Stimulated activated CD4-positive, alpha-beta T cell treated with anti-CD3 and anti-CD28 coated beads, Interleukin-1b, Interleukin-23, amount 100 ng/mL, for 1 hour (primary cell): ENCODE measurements at regions not wholly inside any gene's neighbourhood (a gene's known extent, or its start where the extent isn't known, plus 50 kb on each side); places are given as distances from the start of the nearest gene placed in this dataset.

Experiments
- DNase-seq, 2 donors: peaks; one replicate each; pipeline ENCODE4 v3.0.0-alpha.2; 2020; ENCODE audit warnings: low read depth in 2 of 2

DNA sequence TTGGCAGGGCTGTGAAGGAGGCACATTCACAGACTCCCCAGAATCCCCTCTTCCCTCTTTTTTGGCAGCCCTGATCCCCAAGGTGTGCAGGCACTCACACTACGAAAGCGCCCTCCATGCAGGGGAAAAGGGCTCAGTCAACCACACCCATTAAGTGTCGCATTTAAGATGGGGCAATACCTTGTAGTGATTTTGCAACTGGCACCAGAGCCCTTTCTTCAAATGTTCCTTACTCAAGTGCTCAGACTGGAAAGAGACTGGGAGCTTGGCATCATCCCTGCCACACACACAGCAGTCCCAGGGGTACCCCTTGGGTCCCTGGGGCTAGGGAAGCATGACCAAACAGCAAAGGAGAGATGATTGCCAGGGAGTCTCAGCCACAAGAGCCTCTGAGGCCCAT is 190.1 kb downstream of the HAUS1 start:
- no peak for DNase-seq

DNA sequence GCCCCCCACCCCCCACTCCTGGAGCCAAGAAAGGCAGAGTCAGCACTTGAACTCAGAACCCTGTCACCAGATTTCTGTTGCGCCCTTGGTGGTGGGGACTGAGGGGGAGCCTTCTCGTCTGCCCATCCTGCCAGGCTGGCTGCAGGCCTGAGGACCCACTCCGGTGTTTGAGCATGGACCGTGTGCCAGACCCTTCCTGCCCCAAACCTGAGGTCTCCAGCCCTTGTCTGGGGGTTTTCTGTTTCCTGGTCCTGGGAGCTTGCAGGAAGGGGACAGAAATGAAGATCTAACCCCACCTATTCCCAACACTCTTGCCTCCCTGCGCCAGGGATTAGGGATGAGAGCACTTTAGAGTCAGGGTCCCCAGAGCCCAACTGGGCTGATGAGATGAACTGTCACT is 190.6 kb downstream of the HAUS1 start:
- DNase-seq: no peak

DNA sequence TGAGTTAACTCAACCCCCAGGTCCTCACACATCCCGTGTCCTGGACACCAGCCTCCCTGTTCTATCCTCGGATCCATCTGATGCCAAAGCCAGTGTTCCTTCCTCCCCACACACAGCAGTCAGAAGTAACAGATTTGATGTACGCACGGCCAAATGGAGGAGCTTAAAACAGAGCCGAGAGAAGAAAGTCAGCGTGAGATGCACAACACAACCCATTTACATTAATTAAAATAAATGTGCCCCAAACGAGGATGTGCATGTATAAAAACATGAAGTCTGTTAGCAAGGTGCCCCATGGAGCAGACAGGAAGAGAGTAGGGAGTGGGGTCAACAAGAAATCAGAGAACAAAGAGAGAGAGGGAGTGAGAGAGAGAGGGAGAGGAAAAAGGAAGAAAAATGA is 191.2 kb downstream of the HAUS1 start:
- no peak for DNase-seq

DNA sequence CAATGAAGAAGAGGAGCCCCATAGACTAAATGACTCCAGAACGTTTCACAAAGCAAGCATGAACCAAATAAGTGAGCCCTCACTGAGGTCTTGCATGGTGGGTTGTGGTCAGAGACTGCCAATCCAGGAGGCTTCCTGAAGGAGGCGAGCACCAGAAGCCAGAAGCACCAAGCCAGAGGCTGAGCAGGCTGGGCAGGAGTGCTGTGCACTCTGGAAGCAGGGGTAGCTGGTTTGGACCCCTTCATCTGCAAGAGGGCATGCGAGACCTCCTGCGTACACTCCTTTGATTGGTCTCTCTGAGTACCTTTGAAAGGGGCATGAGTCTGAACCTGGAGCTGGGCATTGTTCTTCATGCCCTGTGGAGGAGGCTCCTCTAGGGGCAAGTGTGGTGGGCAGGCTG is 192.5 kb downstream of the HAUS1 start:
- no peak for DNase-seq

DNA sequence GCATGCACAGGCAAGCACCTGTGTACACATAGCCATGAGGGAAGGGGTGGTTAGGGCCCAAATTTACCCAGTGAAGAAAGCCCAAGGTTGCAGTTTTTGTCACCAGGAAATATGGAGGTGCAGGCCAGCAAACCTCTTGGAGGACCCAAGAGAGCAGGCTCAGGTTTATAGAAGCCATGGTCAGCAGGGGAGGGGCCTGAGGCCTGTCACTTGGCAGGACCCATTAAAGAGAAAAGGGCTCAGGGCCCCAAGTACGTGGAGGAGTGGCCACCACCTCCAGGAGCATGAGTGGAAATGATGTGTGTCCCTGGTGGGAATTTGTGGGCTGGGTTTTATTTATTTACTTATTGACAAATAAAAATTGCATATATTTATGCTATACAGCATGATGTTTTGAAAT is 192.9 kb downstream of the HAUS1 start:
- no peak for DNase-seq

DNA sequence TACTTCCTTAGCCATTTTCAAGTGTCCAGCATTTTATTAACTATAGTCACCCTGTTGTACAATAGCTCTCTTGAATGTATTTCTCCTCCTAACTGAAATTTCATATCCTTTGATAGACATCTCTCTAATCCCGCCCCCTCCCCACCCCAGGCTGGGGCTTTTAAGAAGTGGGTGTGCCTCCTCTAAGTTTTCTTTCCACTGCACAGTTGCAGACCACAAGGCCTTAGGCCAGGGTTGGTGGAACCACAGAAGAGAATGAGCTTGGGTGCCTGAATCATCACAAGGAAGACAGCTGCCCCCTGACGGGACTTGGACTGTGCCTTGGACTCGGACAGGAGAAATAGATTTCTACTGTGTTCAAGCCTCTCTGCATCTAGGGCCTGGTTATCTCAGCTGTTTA is 193.4 kb downstream of the HAUS1 start:
- DNase-seq: no peak

DNA sequence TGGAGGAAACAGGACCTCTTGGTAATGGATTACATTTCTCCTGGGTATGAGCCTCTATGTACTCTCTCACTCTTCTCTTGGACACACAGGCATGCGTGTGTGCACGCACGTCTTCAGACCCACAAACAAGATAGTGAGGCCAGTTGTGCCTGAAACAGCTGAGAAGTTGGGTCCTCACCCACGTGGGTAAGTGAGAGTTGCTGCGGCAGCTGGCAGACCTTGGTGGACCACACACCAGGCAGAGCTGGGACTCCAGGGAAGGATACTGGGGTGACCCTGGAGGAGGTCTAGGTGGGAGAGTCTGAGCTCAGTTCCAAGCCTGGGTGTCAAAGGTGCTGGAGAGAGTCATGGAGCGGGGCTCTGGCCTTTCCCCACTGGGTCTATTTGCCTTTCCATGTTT is 194.3 kb downstream of the HAUS1 start:
- no peak for DNase-seq

DNA sequence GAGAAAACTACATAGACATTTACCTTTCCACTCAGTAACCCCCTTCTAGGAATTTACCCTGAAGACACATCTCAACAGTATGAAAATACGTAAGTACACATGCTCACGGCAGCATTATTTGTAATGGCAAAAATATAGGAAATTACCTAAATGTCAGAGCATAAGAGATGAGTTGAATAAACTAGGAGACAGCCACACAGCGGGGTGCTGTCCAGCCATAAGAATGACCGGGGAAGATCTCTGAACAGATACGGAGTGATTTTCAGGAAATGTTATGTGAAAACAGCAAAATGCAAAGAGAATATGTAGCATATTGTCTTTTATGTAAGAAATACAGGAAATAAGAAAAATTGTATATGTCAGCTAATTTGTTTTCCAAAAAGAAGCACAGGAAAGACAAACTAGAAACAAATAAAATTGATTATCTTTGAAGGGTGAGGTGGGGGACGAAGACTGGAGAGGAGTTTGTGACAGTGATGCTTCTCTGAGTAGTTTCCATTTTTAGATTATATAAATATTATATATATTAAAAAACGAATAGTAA is 195.4 kb downstream of the HAUS1 start:
- no peak for DNase-seq

DNA sequence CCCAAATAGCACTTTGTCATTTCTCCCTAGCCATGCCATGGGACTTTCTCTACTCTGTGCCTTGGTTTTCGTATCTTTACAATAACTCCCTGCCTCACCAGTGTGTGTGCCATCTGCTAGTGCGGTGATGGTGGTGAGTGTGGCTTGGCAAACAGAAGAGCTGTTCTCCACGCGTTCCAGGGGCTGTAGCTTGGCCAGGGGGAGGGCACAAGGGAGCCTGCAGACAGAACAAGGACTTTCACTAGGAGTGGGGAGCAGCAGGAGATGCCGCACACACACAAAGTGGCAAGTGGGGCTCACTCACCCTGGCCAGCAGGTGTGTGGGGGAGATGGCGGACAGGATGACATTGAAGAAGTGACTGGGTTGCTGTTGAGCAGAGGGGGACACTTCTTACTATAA is 196.9 kb downstream of the HAUS1 start:
- DNase-seq: no peak

DNA sequence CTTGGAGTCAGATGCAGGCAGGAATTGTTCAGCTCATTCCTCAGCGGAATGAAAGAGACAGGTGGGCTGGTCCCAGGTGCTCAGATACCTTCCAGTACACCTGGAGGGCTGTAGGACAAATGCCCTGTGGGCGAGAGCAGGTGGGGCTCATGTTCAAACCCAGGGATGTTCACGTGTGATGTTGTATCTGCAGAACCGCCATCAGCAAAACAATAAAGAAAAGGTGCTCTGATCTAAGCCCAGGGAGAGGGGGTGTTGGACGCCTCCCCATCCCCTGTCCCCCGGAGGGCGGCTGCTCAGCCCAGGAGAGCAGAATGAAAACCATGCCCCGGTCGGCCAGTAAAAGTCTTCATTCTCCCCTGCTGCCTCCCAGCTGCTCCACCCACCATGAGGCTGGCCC is 197.4 kb downstream of the HAUS1 start:
- DNase-seq: no peak

DNA sequence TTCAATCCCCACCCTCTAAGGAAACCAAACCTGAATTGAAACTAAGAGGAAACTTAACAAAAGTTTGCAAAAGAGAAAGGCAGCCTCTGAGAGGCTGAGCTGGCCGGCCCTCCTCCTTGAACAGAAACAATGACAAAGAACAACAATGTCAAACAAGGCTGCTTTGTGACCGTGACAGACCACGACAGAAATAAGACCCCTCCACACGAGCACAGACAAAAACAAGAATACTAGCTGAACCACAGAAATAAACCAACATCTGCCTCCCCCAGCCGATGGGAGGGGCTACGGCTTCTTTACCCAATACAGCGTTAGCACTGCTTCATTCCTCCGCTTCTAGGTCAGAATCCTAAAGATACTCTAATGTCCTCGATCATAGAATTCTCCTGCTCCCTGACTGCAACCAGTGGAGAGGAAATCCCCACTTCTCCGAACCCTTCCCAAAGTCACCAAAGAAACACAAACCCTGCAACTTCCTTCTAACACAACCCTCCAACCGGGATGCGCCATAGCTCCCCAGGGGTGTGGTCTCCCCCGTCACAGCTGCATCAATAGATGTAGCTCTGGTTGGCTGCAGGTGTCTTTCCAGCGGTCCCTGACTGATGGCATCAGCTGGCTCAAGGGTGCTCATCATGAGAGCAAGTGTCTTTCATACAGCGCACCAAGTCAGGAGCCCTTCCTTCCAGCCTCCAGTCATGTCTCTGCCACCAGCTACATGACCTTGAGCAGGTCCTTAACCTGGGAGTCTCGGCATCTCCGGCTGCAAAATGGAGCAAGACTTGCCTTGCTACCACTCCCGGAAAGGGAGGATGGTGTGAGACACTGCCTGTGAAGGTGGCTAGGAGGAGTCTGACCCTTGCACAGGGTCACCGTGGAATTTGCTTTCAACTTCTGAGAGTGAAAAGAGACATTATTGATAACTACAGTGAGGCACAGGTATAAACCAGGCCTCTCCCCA is 198.6 kb downstream of the HAUS1 start:
- DNase-seq: no peak

DNA sequence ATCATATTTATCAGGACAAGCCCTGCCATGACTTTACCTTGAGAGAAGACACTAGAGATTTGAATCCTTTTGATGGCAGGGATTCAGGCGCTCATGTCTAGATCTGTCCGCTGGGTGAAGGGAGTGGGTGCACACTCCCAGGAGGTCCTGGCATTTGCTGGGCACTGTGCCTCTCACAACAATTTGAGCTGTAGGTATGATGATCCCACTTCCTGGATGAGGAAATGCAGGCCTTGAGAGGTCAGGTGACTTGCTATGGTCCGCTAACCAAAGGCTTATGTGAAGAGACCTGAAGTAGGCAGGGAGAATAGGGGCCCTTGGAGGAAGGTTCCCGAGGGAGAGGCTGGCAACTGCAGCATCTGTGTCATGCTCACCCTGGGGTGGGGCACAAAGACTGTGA is 206.1 kb downstream of the HAUS1 start:
- DNase-seq: no peak

DNA sequence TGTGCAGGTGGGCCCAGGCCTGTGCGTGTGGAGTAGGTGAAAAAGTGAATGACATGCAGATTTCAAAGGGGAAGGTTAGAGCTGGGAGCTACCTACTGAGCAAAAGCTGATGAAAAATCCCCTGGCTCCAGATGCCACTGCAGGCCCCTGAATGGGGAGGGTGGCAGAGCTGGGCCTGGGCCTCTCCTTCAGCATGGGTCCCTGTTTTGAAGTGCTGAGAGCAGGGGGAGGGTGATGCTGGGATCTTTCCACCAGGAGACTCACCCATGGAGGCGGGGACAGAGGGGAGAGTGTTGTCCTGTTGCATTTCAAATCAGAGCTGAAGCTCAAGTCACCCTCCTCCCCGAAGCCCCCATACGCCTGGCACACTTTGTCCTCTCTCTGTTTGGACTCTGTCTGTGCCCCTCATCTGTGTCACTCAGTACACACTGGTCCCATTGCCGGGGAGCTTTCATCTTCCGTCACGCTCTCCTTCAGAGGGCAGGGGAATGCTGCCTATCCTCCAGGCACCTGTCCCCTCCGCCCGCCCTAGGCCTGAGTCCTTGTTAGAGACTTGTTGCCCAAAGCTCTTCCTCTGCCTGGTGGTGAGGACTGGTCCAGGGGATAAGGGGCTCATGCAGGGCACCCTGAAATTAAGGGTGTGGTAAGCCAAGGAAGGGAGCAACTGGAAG is 206.6 kb downstream of the HAUS1 start:
- DNase-seq: no peak

DNA sequence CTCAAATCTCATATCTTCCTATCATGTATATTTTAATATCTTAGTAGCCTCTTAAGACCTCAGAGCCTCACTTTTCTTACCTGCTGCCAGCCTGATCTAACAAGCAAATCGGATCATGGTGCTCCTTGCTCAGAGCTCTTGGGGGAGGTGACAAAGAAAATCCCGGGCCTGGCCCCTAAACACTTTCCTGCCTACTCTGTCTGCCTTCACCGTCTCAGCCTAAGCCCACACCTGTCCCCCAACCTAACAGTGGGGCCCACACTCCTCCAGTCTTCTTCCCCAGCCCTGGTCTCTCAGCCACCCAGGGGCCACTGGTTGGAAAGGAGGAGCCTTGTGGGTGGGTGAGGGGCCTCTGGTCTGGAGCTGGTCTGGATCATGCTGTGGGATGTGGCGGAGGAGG is 207.3 kb downstream of the HAUS1 start:
- no peak for DNase-seq

DNA sequence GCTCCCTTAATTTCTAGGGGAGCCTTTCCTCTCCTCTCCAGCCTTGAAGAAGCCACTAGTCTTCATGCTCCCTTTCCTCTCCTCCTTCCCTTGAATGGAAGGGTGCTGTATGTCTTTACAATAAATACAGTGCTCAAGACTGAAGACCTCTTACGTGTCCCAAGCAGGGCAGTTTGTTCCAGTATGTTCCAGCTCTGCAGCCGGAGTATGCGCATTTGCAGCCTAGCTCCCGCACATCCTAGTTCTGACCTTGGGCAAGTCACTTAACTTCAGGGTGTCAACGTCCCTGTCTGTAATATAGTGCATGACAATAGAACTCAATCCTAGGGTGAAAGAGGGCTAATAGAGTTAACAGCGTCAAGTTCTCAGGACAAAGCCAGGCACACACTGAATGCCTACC is 208.0 kb downstream of the HAUS1 start:
- DNase-seq: no peak

DNA sequence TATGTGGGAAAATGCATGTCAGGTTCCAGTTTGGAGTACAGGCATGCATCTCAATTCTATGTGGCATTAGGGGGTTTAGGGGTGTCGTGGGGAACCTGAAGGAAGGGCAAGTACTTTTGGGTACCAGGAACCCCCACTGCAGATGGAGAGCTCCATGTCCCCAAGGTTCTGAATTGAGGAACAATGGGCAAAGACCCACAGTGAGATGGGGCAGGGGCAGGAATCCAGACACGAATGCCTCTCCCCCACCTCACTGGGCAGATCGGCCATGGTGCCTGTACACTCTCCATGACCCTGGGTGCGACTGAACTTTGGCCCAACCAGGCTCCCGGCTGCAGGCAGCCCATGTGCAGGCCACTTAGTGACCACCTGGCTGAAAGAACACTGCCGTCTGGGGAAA is 209.3 kb downstream of the HAUS1 start:
- DNase-seq: no peak

DNA sequence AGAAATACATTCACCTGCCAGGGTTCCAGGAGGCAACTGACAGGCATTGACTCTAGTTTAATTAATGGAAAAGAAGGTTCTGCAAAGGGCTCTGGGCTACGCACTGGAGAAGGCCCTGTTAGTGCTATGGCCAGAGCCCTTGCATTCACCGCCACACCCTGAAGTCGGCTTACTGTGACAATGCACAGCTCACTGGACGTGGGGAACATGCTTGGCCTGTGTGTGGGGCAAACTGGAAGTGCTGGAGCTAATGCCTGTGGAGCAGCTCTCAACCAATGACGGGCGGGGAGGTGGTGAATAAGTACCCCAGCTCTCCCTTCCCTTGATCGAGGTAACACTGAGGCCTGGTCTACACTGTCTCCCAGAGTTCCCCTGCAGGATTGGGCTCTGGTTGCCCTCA is 209.8 kb downstream of the HAUS1 start:
- no peak for DNase-seq

DNA sequence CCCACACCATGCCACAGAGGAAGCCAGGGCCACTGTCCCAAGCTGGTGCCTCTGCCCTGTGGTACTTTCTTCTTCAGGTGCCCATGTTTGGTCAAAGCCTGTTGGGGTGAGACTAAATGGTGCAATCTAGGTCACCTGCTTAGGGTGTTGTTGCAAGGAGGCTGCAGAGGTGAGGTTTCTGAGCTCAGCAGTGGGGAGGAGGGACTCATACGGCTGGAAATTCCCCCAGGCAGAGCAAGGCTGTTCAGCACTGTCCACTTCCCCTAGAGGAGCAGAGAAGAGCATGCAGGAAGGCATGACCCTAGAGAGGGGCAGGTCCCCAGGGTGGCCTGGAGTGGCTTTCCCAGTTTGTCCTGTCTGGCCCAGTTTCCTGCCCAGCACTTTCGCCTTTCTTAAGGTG is 211.0 kb downstream of the HAUS1 start:
- no peak for DNase-seq

DNA sequence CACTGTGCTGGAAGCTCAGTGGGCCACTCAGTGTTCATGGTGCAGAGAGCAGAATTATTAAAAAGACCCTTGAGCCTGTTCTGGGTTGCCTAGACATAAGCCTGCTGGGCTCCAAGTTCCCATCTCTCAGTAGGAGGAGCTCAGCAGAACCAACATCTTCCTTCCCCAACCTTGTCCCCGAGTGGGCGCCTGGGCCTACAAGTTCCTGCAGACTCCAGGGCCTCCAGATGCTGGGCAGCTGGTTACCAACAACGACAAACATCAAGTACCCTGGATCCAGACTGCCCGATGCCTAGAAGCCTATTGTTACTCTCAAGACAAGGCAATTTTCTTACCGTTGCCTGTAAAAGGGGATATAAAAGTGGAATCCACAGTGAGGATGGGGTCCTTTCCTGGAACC is 214.2 kb downstream of the HAUS1 start:
- DNase-seq: no peak

DNA sequence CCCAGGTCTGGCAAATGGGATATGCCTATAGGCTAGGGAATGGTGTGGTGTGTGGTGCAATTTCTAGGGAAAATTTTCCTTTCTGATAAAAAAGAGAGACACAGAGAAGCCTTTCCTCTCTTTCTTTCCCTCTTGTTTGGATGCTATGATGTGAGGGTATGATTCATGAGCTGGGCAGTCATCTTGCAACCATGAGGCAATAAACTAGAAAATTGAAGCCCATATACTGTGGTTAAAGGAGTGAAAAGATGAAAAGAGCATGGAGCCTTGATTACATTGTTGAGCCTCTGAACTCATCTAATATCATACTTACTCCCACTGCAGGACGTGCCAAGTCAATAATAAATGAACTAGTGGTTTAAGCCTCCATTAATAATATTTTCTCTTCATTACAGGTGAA is 215.6 kb downstream of the HAUS1 start:
- no peak for DNase-seq

DNA sequence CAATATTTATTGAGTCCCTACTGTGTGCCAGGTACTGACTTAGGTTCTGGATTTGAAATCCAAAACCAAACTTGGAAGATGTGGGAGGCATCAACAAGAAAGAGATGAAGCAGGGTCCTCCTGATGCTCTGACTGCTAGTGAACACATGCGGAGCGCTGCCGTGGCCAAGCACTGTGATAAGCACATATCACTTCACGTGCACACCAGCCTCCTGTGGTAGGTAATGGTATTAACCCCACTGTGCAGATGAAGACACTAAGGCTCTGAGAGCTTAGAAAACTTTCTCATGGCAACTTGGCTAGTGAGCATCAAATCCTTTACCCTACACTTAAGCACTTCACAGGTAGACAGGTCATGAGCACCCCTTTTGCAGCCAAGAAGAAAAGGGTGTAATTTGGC is 216.1 kb downstream of the HAUS1 start:
- no peak for DNase-seq

DNA sequence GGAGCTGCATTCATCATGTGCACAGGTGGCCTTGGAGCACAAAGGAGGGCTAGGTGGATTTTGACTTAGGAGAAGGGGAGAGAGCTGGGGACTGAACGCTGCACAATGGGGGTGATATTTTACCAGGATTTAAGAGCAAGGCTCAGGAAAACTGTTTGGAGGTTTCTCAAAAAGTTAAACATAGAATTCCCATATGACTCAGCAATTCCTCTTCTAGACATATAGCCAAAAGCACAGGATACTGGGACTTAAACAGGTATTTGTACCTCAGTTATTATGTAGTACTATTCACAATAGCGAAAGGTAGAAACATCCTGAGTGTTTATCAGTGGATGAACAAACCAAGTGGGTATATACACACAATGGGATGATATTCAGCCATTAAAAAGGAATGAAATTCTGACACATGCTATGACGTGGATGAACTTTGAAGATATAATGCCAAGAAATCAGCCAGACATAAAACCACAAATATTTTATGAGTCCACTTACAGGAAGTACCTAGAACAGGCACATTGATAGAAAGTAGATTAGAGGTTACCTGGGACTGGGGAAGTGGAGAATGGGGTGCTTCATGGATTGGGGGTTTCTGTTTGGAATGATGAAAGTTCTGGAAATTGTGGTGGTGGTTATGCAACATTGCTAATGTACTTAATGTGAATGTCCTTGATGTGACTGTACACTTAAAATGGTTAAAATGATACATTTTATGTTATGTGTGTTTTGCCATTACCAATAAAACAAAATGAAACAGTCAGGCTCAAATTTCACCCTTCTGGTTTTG is 216.9 kb downstream of the HAUS1 start:
- no peak for DNase-seq
